HG03442 (cell line): ENCODE measurements at regions not wholly inside any gene's neighbourhood (a gene's known extent, or its start where the extent isn't known, plus 50 kb on each side); places are given as distances from the start of the nearest gene placed in this dataset.
A peak's percentile ranks its signal among the peaks of the same experiment; 100 is the strongest.
"Not testable (repeated sequence)": the region's sequence is repeated elsewhere in the genome, so short reads cannot be mapped to it uniquely, and the experiment has no call there.

Source experiments
- ATAC-seq: cut with Tn5 transposase; IDR thresholded peaks from one replicate; pipeline ENCODE4 v1.9.1; 2021; ENCODE audit warnings: mild to moderate bottlenecking, moderate library complexity; ENCODE audit not compliant: unreplicated experiment

DNA sequence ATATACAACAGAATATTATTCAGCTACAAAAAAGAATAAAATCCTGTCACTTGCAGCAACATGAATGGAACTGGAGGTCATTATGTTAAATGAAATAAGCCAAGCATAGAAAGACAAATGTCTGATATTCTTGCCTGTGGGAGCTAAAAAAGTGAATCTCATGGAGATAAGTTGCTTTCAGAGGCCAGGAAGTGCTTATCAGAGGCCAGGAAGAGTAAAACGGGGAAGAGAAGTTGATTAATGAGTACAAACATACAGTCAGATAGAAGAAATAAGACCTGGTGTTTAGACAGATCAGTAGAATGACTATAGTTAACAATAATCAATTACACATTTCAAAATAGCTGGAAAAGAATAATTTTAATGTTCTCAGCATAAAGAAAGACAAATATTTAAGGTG lies 54.4 kb upstream of the CPHXL start:
- ATAC-seq, result no peak

DNA sequence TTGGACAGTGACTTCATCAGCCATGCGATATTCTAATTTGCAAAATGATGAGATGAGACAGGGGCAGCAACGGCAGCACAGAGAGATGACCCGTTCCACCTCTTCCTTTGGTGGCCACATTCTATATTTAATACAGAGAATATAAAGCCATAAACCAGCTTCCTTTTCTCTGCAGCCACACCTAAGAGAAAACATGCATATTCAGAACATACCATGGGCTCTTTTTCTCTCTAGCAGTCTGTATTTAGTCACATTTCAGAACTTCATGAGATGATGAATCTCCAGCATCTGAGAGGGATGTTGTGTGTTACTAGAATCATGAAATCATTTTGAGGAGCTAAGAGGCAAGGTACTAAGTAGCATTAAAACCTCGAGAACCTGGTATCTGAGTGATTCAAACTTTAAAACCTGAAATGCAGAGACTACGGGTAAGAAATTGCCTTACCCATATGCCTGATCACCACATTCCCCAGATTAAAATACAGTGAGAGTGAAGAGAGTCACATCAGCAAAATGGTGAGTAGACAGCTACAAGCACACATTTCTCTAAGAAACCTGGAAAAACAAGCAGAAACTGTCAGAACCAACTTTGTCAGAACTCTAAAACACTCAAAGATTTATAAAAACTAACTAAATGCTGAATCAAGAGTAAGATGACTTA lies 55.5 kb upstream of the CPHXL start:
- ATAC-seq, result no peak

DNA sequence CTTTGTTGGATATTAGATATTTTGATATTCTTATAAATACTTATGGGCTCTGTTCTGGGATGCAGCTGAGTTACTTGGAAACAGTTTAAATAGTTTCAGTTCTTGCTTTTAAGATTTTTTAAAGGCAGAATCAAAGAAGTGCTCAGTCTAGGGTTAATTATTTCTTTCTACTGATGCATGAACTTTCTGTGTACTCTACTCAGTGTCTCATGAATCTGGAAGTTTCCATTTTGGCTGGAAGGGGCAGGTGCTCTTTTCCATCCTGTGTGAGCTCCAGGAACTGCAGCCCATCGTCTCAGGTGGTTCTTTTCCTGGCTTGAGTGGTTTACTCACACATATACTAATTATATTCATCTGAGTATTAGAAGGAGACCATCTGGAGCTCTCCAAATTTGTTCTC lies 61.1 kb upstream of the CPHXL start:
- ATAC-seq, result no peak

DNA sequence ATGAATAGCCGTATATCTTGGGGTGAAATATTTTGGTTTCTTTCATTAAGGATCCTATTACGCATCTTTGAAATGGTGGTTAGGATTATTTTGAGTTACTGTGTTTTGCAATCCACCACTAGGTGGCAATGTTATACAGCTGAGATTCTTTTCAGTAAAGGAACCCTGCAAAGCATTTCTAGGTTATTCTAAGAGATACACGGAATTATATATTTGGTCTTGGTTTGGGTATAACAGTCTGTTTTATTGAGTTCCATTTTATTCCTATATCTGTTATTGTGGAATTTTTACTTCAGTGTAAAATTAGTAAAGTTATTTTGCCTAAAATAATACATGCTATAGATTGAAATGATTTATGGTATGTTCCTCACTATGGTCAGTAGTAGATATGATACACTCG lies 62.9 kb upstream of the CPHXL start:
- peak; percentile 73 for ATAC-seq

GRCh38 chr16:75792771-75793492 lies 66.6 kb upstream of the CPHXL start:
- ATAC-seq, result no peak

GRCh38 chr16:75793641-75794040 lies 67.4 kb upstream of the CPHXL start:
- ATAC-seq, result no peak

- no peak for ATAC-seq
These were observed 68.1 kb upstream of the CPHXL start for GRCh38 chr16:75794426-75794825.

- ATAC-seq, result no peak
These were observed 72.4 kb upstream of the CPHXL start for GRCh38 chr16:75798714-75799113.

DNA sequence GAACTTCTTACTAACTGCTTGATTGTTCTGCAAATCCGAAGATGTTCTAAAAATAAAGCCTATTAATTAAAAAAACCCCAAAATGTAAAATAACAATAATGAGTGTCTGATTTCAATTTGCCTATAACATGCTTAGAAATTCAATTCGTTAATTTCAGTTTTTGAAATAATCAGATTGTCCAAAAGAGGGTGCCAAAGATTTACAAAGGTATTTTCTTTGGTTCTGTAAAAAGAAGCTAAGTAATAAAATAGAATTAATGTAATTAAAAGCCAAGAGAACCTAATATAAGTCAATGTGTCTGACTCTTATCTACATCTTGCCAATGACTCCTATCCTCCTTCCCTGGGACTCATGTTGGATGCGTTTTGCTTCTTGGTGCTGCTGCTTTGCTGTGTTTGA lies 75.0 kb upstream of the CPHXL start:
- ATAC-seq, result no peak

DNA sequence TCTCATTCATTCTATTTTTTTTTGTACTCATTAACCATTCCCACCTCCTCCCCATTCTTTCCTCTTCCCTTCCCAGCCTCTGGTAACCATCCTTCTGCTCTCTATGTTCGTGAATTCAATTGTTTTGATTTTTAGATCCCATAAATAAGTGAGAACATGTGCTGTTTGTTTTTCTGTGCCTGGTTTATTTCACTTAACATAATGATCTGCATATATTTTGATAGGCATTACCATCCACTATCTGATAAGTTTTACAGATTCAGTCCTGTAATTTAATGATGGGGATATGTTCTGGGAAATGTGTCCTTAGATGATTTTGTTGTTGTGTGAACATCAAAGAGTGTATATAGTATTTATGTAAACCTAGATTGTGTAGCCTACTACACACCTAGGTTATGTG lies 77.5 kb upstream of the CPHXL start:
- ATAC-seq, result no peak

- no peak for ATAC-seq
These were observed 78.1 kb upstream of the CPHXL start for GRCh38 chr16:75804368-75804767.

GRCh38 chr16:75805946-75806345 lies 79.7 kb upstream of the CPHXL start:
- no peak for ATAC-seq

- ATAC-seq, result no peak
These were observed 80.2 kb upstream of the CPHXL start for GRCh38 chr16:75806487-75806886.

GRCh38 chr16:75810342-75810741 lies 84.1 kb upstream of the CPHXL start:
- no peak for ATAC-seq

GRCh38 chr16:75811020-75811634 lies 84.8 kb upstream of the CPHXL start:
- no peak for ATAC-seq

- ATAC-seq, result no peak
These were observed 92.2 kb upstream of the CPHXL start for GRCh38 chr16:75818491-75818890.

DNA sequence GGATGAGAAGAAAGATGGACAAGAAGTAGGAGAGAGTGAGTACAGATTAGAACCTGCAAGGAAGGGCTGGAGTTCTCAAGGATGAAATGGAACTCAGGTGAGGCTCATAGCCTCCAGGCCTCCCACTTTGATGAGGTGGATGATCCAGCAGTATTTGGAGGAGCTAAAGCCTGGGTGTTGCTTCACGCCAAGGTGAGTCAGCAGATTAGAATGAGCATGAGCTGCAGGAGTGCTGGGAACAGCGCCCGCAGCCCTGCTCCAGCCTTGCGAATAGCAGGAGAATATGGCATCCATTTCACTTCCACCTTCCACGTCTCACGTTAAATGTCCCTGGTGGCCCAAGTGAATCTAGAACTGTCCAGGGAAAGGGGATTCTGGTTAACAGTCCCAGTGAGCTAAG lies 94.4 kb upstream of the CPHXL start:
- no peak for ATAC-seq

DNA sequence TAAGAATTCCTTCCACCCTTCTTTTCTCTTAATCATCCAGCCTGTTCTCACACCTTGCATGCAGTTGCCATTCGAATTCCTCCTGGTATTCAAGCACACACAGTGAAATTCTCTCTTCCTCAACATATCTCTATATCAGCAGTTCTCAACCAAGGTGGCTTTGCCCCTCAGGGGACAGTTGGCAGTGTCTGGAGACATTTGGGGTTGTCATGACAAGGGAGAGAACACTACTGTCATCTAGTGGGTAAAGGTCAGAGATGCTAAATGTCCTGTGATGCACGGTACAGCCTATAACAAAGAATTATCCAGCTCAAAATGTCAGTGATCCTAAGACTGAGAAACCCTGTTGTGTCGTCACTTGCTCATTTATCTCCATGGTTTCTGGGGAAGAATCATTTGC lies 94.8 kb upstream of the CPHXL start:
- ATAC-seq, result no peak

- ATAC-seq, result not testable (repeated sequence)
These were observed 99.5 kb upstream of the CPHXL start for GRCh38 chr16:75825750-75826149.

- not testable (repeated sequence) for ATAC-seq
These were observed 101.2 kb upstream of the CPHXL start for GRCh38 chr16:75827372-75828038.

GRCh38 chr16:75833385-75833784 lies 107.1 kb upstream of the CPHXL start:
- ATAC-seq, result not testable (repeated sequence)
